MCF 10A (cell line): ENCODE measurements at regions not wholly inside any gene's neighbourhood (a gene's known extent, or its start where the extent isn't known, plus 50 kb on each side); places are given as distances from the start of the nearest gene placed in this dataset.

Source experiments
- BruUV-seq: library from RNA; stranded (reverse); fragments of 400-500 nt; replicated peaks from 2 replicates; lab custom pipeline; 2021; lab: Mats Ljungman, UMichigan
- CTCF ChIA-PET: fragments of 300-600 bp; sonication (Branson Sonifier 250); formaldehyde crosslinking; extraction: SDS; loops from one replicate; lab custom pipeline; 2021; ENCODE audit warnings: antibody characterized with exemption, inconsistent platforms; lab: Yijun Ruan, JAX
- POLR2A ChIA-PET: fragments of 300-600, 350-650 bp; sonication (Branson Sonifier 250); formaldehyde crosslinking; extraction: SDS; loops from one replicate; lab custom pipeline; 2020; ENCODE audit warnings: antibody characterized with exemption, inconsistent platforms; lab: Yijun Ruan, JAX
- DNase-seq: peaks from one replicate; pipeline ENCODE4 v3.0.0-alpha.2; 2018; ENCODE audit not compliant: unreplicated experiment
- H3K27ac Mint-ChIP-seq: one replicate; pipeline ENCODE4 v1.8.0; 2022; ENCODE audit warnings: mild to moderate bottlenecking, low read depth, mixed read lengths; ENCODE audit not compliant: unreplicated experiment
- H3K27me3 Mint-ChIP-seq: one replicate; pipeline ENCODE4 v1.8.0; 2022; ENCODE audit warnings: mixed read lengths; ENCODE audit not compliant: insufficient read depth, unreplicated experiment
- H3K36me3 Mint-ChIP-seq: one replicate; pipeline ENCODE4 v1.8.0; 2022; ENCODE audit warnings: mild to moderate bottlenecking, moderate library complexity, mixed read lengths; ENCODE audit not compliant: insufficient read depth, unreplicated experiment
- H3K4me1 Mint-ChIP-seq: one replicate; pipeline ENCODE4 v1.8.0; 2022; ENCODE audit warnings: mixed read lengths; ENCODE audit not compliant: insufficient read depth, unreplicated experiment
- H3K4me3 Mint-ChIP-seq: one replicate; pipeline ENCODE4 v1.8.0; 2022; ENCODE audit warnings: mild to moderate bottlenecking, moderate library complexity, mixed read lengths; ENCODE audit not compliant: unreplicated experiment
- H3K9me3 Mint-ChIP-seq: one replicate; pipeline ENCODE4 v1.8.0; 2022; ENCODE audit warnings: mixed read lengths; ENCODE audit not compliant: unreplicated experiment
- intact Hi-C: fragments of 100-400 bp; cut with micrococcal nuclease; formaldehyde crosslinking; loops from 2 replicates; pipeline ENCODE4 v1.14.1; 2022
- TF ChIP-seq, protein P1 (sequence below): fragments of 200-600 bp; IDR thresholded peaks from one replicate; pipeline ENCODE4 v1.8.0; 2022; ENCODE audit warnings: antibody characterized with exemption, mild to moderate bottlenecking; ENCODE audit not compliant: unreplicated experiment

GRCh38 chr3:76930712-76931111 is 109.2 kb upstream of the ROBO2 start:
- ChIA-PET CTCF (no interaction called here), POLR2A (no interaction called here)
- H3K4me1 Mint-ChIP-seq: no peaks in the 10 kb centered on the region
- no peak overlapping the region for H3K27ac Mint-ChIP-seq
- H3K4me3 Mint-ChIP-seq: no peak overlapping the region
- no peaks in the 10 kb centered on the region for H3K9me3 Mint-ChIP-seq
- BruUV-seq: no TSS peak
- peaks cover 87% of the 10 kb centered on the region for H3K27me3 Mint-ChIP-seq
- DNase-seq: no peak
- no peaks in the 10 kb centered on the region for H3K36me3 Mint-ChIP-seq
- TF ChIP-seq, protein P1, sequence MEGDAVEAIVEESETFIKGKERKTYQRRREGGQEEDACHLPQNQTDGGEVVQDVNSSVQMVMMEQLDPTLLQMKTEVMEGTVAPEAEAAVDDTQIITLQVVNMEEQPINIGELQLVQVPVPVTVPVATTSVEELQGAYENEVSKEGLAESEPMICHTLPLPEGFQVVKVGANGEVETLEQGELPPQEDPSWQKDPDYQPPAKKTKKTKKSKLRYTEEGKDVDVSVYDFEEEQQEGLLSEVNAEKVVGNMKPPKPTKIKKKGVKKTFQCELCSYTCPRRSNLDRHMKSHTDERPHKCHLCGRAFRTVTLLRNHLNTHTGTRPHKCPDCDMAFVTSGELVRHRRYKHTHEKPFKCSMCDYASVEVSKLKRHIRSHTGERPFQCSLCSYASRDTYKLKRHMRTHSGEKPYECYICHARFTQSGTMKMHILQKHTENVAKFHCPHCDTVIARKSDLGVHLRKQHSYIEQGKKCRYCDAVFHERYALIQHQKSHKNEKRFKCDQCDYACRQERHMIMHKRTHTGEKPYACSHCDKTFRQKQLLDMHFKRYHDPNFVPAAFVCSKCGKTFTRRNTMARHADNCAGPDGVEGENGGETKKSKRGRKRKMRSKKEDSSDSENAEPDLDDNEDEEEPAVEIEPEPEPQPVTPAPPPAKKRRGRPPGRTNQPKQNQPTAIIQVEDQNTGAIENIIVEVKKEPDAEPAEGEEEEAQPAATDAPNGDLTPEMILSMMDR: no peak
- intact Hi-C loops: no loop called here

DNA sequence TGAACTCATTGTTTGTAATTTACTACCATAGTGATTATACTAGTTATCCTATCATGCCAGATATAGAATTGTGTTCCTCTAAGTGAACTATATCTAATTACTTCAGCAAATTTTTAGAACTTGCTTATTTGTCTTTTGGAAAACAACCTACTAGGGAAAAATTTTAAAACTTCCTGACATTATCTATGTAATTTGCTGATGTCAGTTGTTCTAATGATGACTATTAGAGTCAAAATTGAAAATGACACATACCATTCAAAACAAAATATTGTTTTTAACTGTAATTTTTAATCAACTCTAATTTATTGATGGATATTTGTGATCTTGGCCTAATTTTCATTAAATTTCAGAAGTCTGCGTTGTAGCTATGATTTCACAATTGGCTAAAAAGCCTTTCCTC is 106.7 kb upstream of the ROBO2 start:
- H3K36me3 Mint-ChIP-seq: no peaks in the 10 kb centered on the region
- H3K4me1 Mint-ChIP-seq: no peaks in the 10 kb centered on the region
- no peak overlapping the region for H3K27ac Mint-ChIP-seq
- no peak for DNase-seq
- no peak overlapping the region for H3K4me3 Mint-ChIP-seq
- CTCF ChIA-PET: no interaction called here
- no peaks in the 10 kb centered on the region for H3K9me3 Mint-ChIP-seq
- H3K27me3 Mint-ChIP-seq: peaks cover 69% of the 10 kb centered on the region
- intact Hi-C loops: no loop called here
- POLR2A ChIA-PET: no interaction called here
- TF ChIP-seq, protein P1: no peak
- BruUV-seq: no TSS peak

GRCh38 chr3:76938962-76939361 is 100.9 kb upstream of the ROBO2 start:
- intact Hi-C loops: loop anchor here (5.0 kb wide), 1 partner anchor 927 kb away; no protein-coding TSS in a partner anchor
- no peaks in the 10 kb centered on the region for H3K9me3 Mint-ChIP-seq
- no peak overlapping the region for H3K4me3 Mint-ChIP-seq
- peaks cover 18% of the 10 kb centered on the region for H3K27me3 Mint-ChIP-seq
- DNase-seq: no peak
- no TSS peak for BruUV-seq
- no peaks in the 10 kb centered on the region for H3K36me3 Mint-ChIP-seq
- CTCF ChIA-PET: no interaction called here
- POLR2A ChIA-PET: no interaction called here
- no peak overlapping the region for H3K27ac Mint-ChIP-seq
- H3K4me1 Mint-ChIP-seq: no peaks in the 10 kb centered on the region
- TF ChIP-seq, protein P1: no peak

DNA sequence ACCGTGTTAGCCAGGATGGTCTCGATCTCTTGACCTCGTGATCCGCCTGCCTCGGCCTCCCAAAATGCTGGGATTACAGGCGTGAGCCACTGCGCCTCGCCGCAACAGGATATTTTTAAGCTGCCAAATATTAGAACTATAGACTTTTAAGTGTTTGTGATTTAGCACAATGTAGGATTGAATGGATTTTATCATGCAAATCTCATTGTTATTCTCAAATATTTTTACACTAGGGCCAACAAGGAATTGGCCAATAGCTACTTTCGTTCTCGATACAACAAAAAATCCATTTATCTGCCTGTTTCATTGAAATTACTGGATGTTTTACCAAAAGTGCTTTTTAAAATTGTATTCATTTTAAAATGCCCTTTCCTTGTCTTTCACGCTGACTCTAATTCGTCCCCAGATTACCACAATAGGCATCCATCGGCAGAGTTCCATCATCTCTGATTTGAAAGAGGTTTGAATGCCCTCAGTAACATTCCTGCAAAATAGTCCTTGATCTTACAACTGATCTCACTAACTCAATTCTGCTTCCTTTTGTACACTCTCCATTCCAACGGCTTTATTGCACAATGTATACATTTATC is 99.6 kb upstream of the ROBO2 start:
- no TSS peak for BruUV-seq
- H3K27ac Mint-ChIP-seq: no peak overlapping the region
- TF ChIP-seq, protein P1: no peak
- H3K36me3 Mint-ChIP-seq: no peaks in the 10 kb centered on the region
- intact Hi-C loops: no loop called here
- H3K4me3 Mint-ChIP-seq: no peak overlapping the region
- no peak for DNase-seq
- no peaks in the 10 kb centered on the region for H3K4me1 Mint-ChIP-seq
- ChIA-PET CTCF (interaction anchor here (0.6 kb wide), 1 partner anchor 217 kb away, joined by 3 read pairs; no protein-coding TSS in a partner anchor), POLR2A (no interaction called here)
- H3K27me3 Mint-ChIP-seq: peaks cover 14% of the 10 kb centered on the region
- H3K9me3 Mint-ChIP-seq: no peaks in the 10 kb centered on the region
